Thyroid gland (tissue), 4 donors: ENCODE measurements at regions not wholly inside any gene's neighbourhood (a gene's known extent, or its start where the extent isn't known, plus 50 kb on each side); places are given as distances from the start of the nearest gene placed in this dataset.

Experiments
- POLR2A ChIP-seq, 2 donors: fragments of 450-650 bp; IDR thresholded peaks; one replicate each; pipeline ENCODE4 v1.6.1; 2017; ENCODE audit warnings: antibody characterized with exemption in 2 of 2, mild to moderate bottlenecking in 2 of 2, moderate library complexity in 1 of 2
- TF ChIP-seq, protein P1 (sequence below), 6 experiments: fragments of 200-600 bp in 3 of 6; fragments of 450-650 bp in 3 of 6; sonication (generic) in 3 of 6; IDR thresholded peaks; one replicate each; pipeline ENCODE4 v1.5.1; 2016 to 2019; ENCODE audit warnings: antibody characterized with exemption in 6 of 6, mild to moderate bottlenecking in 2 of 6, inconsistent platforms in 1 of 6, moderate library complexity in 1 of 6

GRCh38 chr2:176960736-176961520, 251.7 kb upstream of the HNRNPA3 start:
- TF ChIP-seq POLR2A (IDR thresholded peaks at IDR 0.05) = no peak
- TF ChIP-seq, protein P1, sequence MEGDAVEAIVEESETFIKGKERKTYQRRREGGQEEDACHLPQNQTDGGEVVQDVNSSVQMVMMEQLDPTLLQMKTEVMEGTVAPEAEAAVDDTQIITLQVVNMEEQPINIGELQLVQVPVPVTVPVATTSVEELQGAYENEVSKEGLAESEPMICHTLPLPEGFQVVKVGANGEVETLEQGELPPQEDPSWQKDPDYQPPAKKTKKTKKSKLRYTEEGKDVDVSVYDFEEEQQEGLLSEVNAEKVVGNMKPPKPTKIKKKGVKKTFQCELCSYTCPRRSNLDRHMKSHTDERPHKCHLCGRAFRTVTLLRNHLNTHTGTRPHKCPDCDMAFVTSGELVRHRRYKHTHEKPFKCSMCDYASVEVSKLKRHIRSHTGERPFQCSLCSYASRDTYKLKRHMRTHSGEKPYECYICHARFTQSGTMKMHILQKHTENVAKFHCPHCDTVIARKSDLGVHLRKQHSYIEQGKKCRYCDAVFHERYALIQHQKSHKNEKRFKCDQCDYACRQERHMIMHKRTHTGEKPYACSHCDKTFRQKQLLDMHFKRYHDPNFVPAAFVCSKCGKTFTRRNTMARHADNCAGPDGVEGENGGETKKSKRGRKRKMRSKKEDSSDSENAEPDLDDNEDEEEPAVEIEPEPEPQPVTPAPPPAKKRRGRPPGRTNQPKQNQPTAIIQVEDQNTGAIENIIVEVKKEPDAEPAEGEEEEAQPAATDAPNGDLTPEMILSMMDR (IDR thresholded peaks at IDR 0.05) = no peak
